ENCODE measurements at regions not wholly inside any gene's neighbourhood (a gene's known extent, or its start where the extent isn't known, plus 50 kb on each side); places are given as distances from the start of the nearest gene placed in this dataset.

DNA sequence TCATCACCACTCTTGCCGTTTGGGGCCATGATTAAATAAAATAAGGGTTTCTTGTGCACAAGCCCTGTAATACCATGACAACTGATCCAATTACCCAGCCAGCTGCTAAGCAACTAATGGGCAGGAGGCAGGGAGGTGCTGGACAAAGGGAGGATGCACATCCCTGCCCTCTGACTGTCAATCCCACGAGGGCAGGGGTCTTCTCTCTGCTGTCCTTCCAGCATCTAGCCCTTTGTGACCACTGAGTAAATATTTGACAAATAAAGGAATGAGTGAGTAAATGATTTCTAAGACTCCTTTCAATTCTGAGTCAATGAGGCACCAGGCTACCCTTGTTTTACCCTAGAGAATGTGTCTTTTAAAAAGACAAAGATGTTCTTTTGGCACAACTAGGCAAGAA is 247.1 kb downstream of the SYK start:
- TF ChIP-seq CTCF (IDR thresholded peaks at IDR 0.05) (no peak), EP300 (IDR thresholded peaks at IDR 0.05) (no peak)

All from ovary (tissue), 3 donors.